ENCODE measurements at regions not wholly inside any gene's neighbourhood (a gene's known extent, or its start where the extent isn't known, plus 50 kb on each side); places are given as distances from the start of the nearest gene placed in this dataset.
A peak's percentile ranks its signal among the peaks of the same experiment; 100 is the strongest.

GRCh38 chr3:16055606-16056211 is 118.8 kb upstream of the GALNT15 start:
- no peak for DNase-seq

DNA sequence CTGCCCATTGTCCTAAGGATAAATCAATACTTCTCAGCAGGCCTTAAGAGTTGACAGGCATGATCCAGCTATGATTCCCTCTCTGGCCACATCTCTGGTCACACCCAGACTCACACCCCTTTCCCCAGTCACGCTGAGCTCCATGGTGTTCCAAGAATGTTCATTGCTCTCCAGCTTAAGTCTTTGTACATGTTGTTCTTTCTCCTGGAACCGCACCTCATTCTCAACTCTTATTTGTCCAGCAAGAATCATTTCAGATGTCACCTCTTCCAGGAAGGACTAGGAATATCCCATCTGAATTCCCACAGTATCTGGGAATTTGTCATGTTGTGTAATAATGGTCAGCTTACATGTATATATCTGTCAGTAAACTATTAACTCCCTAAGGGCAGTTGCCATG is 118.3 kb upstream of the GALNT15 start:
- no peak for DNase-seq

- DNase-seq = peak; percentile 48
These were observed 116.0 kb upstream of the GALNT15 start for GRCh38 chr3:16058521-16058920.

GRCh38 chr3:16059081-16059537 is 115.4 kb upstream of the GALNT15 start:
- DNase-seq = no peak

DNA sequence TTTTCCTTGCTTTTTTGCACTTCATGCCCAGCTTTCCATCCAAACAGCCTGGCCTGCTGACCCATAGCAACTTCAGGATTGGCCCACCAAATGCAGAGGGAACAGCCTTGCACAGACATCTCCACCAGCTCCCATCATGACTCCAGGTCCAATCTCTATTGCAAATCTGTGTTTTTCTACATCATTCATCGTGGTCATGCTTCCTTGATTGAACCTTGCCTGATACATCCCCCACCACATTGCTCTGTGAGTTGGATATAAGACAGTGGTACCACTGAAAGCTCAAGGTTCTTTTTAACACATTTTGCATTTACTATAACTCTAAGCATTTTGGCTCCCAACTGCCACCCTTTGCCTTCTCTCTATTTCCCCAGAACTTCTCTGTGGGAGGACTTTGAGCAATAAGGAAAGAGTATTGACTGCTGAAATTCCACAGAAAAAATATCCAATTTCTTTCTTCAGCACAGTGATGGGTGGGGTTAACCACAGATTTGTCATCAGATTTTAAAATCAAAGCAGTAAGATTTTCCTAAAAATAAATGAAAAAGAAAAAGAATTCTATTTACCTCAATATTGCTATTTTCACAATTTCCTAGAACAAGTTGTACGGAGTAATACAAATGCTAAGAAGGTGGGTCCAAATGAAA is 114.6 kb upstream of the GALNT15 start:
- no peak for DNase-seq

DNA sequence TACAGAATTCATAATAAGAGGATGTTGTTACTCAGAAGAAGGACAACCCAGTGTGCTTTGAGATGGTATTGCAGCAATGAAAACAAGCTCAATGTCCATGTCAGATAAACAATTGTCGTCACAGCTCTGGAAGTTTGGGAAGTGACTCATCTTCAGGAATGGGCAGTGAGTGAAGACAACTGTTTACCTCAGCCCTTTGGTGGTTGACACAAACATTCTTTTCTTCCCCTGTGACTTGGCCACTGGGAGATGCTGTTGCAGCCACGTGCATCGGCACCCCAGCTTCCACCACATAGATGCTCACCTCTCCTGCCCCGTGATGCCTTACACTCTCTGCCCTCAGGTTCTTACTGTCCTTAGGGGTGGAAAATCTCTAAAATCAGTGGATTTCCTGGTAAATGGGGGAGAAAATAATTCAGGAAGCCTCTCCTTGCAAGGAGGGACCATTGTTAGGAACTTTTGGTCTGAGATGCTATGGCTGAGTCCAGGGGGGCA is 114.1 kb upstream of the GALNT15 start:
- peak; percentile 99 for DNase-seq

GRCh38 chr3:16060945-16061344 is 113.5 kb upstream of the GALNT15 start:
- peak; percentile 92 for DNase-seq

- DNase-seq = peak; percentile 36
These were observed 113.0 kb upstream of the GALNT15 start for GRCh38 chr3:16061491-16061890.

DNA sequence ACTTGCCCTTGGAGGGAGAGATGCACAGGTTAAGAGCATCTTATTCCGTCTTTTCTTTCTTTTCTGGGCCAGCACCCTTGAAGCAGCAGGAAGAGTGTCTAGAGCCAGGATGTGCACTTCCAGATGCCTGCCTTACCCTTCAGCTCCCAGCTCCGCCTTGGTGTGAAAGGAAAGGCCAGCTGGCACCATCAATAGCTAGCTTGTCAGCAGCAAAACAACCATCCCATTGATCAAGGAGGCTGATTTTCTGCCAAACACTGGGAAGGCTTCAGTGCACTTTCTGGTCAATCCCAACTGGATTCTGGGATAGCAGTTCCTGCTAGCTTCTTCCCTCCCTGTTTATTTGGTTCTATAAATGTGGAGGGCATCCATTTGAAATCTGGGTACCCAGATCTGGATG is 110.9 kb upstream of the GALNT15 start:
- DNase-seq = no peak

DNA sequence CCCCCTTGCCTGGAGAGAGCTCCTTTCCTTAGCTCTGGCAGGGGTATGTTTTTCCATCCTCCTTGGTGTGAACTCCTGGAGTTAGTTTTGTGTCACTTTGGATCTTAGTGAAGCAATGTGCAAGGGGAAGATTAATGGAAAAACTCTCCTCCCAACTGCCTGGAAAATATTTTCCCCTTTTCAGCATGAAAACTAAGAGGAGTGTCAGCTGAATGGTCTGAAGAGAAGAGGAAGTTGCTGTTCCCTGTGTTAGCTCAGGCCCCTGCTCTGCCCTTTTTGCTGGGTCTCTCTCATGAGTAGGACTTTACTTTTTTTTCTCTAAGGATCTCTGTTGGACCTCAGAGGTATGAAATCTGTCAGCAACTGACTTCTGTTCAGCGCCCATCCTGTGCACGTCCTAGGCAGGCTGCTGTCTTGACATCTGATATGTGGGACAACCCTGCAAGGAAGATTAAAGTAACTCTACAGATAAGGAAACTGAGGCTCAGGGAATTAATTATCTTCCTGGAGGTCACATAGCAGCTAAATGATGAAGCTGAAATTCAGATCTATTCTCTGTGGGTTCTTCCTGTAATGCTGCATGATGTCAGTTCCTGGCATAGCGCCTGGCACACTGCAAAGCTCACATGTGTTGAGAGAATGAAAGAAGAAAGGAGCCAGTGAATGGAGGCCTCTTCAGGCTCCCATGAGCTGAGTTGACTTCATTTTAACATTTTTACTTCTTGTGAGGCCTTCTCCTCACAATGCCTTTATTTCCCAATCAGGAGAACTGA is 109.7 kb upstream of the GALNT15 start:
- peak; percentile 95 for DNase-seq

DNA sequence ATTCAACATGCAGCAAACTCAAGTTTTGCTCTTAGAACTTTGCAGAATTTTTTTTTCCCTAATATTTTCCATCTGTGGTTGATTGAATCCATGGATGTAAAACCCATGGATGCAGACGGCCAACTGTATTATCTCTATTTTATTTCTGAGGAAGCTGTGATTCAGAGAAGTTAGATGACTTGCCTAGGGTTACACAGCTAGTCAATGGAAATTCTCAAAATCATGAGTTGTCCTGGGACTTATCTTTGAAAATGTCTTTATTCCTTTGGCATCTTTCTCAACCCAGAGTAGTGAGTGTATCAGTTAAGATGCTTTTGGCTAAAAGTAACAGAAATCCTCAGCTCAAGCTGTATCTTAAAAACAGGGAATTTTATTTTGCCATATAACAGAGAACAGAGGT is 107.9 kb upstream of the GALNT15 start:
- no peak for DNase-seq

DNA sequence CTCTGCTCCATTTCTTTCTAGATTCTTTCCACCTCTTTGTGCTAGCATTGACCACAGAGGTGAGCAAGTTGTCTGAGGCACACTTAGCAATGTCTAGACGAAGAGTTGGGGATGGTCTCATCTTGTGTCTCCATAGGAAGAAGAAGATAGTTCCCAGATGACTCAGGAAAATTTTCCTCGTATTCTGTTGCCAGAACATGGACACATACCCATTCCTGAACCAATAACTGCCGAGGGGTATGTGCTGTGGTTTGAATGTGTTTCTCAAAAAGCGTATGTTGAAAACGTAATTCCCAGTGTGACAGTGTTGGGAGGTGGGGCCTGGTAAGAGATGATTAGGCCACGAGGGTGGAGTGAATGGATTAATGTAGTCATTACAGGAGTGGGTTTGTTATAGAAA is 107.5 kb upstream of the GALNT15 start:
- peak; percentile 98 for DNase-seq

GRCh38 chr3:16067837-16068471 is 106.5 kb upstream of the GALNT15 start:
- peak; percentile 98 for DNase-seq

GRCh38 chr3:16069149-16069922 is 105.1 kb upstream of the GALNT15 start:
- DNase-seq = peak; percentile 94

DNA sequence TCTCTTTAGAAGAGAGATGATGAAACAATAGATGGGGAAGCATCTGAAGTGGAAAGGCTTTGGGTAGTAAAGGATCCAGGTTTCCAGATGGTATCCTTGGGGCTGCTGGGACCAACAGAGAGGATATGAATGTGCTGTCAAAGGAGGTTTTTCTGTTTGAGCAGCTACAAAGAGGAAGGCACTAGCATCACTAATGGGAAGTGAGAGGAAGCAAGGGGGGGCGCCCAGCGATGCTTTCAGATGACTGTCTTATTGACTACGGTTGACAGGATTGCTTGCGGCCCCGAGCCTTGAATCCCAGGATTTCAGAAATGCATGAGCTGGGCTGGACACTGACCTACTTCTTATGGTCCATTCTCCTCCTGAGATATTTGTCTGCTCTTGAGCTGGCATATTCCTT is 103.8 kb upstream of the GALNT15 start:
- no peak for DNase-seq

DNA sequence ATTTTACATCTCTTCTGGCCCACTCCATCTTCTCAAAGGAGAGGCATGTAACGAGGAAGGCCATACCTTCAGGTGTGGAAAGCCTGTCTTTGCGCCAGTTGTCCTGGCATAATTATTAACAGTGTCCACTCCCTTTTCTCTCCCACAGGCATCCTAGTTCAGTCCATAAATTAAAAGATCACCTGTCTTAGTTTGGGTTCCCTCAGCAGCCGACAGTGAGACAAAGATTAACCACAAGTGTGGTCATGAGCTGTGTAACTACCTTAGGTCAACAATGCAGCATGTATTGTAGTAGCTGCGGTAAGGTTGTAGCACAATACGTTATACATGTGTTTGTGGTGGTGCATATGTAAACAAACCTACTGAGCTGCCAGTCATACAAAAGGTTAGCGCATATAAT is 103.3 kb upstream of the GALNT15 start:
- DNase-seq = no peak

DNA sequence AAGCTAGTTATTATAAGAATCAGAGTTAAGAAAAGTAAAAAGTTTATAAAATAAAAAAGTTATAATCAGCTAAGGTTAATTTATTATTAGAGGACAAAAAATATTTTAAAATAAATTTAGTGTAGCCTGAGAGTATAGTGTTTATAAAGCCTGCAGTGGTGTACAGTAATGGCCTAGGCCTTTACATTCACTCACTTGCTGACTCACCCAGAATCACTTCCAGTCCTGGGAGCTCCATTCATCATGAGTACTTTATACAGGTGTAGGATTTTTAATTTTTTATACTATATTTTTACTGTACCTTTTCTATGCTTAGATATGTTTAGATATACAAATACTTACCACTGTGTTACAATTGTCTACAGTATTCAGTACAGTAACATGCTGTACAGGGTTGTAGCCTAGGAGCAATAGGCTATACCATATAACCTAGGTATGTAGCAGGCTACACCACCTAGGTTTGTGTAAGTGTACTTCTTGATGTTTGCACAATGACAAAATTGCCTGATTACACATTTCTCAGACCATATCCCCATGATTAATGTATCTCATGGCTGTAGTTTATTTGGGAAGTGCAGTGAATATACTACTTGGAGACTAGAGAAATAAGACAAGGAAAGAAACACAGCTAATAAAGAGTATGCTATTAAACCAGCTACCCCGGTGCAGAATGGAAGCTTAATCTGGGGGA is 101.9 kb upstream of the GALNT15 start:
- DNase-seq = peak; percentile 56

GRCh38 chr3:16073203-16073602 is 101.3 kb upstream of the GALNT15 start:
- no peak for DNase-seq

DNA sequence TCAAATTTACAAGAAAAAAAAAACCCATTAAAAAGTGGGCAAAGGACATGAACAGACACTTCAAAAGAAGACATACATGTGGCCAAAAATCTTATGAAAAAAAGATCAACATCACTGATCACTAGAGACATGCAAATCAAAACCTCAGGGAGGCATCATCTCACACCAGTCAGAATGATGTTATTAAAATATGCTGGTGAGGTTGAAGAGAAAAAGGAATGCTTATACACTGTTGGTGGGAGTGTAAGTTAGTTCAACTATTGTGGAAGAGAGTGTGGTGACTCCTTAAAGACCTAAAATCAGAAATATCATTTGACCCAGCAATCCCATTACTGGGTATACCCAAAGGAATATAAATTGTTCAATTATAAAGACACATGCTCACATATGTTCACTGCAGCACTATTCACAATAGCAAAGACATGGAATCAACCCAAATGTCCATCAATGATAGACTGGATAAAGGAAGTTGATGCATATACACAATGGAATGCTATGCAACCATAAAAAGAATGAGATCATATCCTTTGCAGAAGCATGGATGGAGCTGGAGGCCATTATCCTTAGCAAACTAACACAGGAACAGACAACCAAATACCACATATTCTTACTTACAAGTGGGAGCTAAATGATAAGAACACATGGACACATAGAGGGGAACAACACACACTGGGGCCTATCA is 100.3 kb upstream of the GALNT15 start:
- peak; percentile 78 for DNase-seq

DNA sequence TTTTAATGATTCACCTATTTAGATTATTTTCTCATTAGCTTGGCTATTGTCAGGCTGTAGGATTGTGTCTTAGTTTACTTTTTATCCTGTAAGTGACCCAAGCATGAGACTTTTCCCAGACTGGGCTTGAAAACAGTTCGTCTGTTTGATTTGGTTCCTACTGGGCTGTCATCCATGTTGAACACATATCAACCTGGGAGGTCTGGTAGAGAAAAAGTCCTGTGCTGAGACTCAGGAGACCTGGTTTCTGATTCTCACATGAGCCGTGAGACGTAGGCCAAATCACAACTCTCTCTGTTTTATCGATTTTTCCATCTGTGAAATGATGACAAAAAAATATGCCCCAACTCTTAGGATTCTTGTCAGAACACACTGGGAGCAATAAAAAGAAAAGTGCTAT is 98.8 kb upstream of the GALNT15 start:
- no peak for DNase-seq

- no peak for DNase-seq
These were observed 97.9 kb upstream of the GALNT15 start for GRCh38 chr3:16076564-16076963.
